ENCODE measurements at regions not wholly inside any gene's neighbourhood (a gene's known extent, or its start where the extent isn't known, plus 50 kb on each side); places are given as distances from the start of the nearest gene placed in this dataset.

GRCh38 chr5:152534641-152535040 is 129.6 kb upstream of the NMUR2 start:
- Mint-ChIP-seq H3K36me3 (ENCODE audit: low read depth) (no peaks in the 10 kb centered on the region), H3K4me1 (ENCODE audit: low read depth) (peaks cover under 1% of the 10 kb centered on the region), H3K27me3 (ENCODE audit: low read depth) (no peaks in the 10 kb centered on the region), H3K27ac (no peak overlapping the region), H3K9me3 (no peaks in the 10 kb centered on the region), H3K4me3 (no peak overlapping the region)
- intact Hi-C loops (cut with micrococcal nuclease): no loop called here
- no peak for DNase-seq
- CTCF ChIA-PET: no interaction called here

- no peak for DNase-seq
- Mint-ChIP-seq H3K4me1 (ENCODE audit: low read depth) (no peaks in the 10 kb centered on the region), H3K27ac (no peak overlapping the region), H3K4me3 (no peak overlapping the region), H3K36me3 (ENCODE audit: low read depth) (no peaks in the 10 kb centered on the region), H3K27me3 (ENCODE audit: low read depth) (peaks cover 18% of the 10 kb centered on the region), H3K9me3 (no peaks in the 10 kb centered on the region)
- CTCF ChIA-PET: no interaction called here
- intact Hi-C loops (cut with micrococcal nuclease): no loop called here
These were observed 137.7 kb upstream of the NMUR2 start for GRCh38 chr5:152542741-152543140.

- Mint-ChIP-seq H3K4me1 (ENCODE audit: low read depth) (no peaks in the 10 kb centered on the region), H3K9me3 (no peaks in the 10 kb centered on the region), H3K27ac (no peak overlapping the region), H3K27me3 (ENCODE audit: low read depth) (peaks cover 18% of the 10 kb centered on the region), H3K4me3 (no peak overlapping the region), H3K36me3 (ENCODE audit: low read depth) (no peaks in the 10 kb centered on the region)
- intact Hi-C loops (cut with micrococcal nuclease): no loop called here
- DNase-seq: no peak
- CTCF ChIA-PET: no interaction called here
These were observed 141.4 kb upstream of the NMUR2 start for GRCh38 chr5:152546493-152546892.

- H3K27ac Mint-ChIP-seq: no peak overlapping the region
- H3K9me3 Mint-ChIP-seq: no peaks in the 10 kb centered on the region
- no peaks in the 10 kb centered on the region for H3K36me3 Mint-ChIP-seq (ENCODE audit: low read depth)
- CTCF ChIA-PET: no interaction called here
- H3K4me3 Mint-ChIP-seq: no peak overlapping the region
- DNase-seq: no peak
- no peaks in the 10 kb centered on the region for H3K4me1 Mint-ChIP-seq (ENCODE audit: low read depth)
- intact Hi-C loops (cut with micrococcal nuclease): no loop called here
- peaks cover 15% of the 10 kb centered on the region for H3K27me3 Mint-ChIP-seq (ENCODE audit: low read depth)
These were observed 142.1 kb upstream of the NMUR2 start for GRCh38 chr5:152547202-152547601.

GRCh38 chr5:152549709-152550108 is 144.6 kb upstream of the NMUR2 start:
- CTCF ChIA-PET: interaction anchor here (0.6 kb wide), 1 partner anchor 11 kb away, joined by 3 read pairs; no protein-coding TSS in a partner anchor
- intact Hi-C loops (cut with micrococcal nuclease): no loop called here
- no peaks in the 10 kb centered on the region for H3K36me3 Mint-ChIP-seq (ENCODE audit: low read depth)
- no peak overlapping the region for H3K27ac Mint-ChIP-seq
- no peak for DNase-seq
- no peak overlapping the region for H3K4me3 Mint-ChIP-seq
- H3K4me1 Mint-ChIP-seq (ENCODE audit: low read depth): no peaks in the 10 kb centered on the region
- no peaks in the 10 kb centered on the region for H3K9me3 Mint-ChIP-seq
- H3K27me3 Mint-ChIP-seq (ENCODE audit: low read depth): peaks cover 10% of the 10 kb centered on the region

GRCh38 chr5:152551061-152551460 is 146.0 kb upstream of the NMUR2 start:
- intact Hi-C loops (cut with micrococcal nuclease): no loop called here
- CTCF ChIA-PET: no interaction called here
- Mint-ChIP-seq H3K27me3 (ENCODE audit: low read depth) (peaks cover 9% of the 10 kb centered on the region), H3K9me3 (no peaks in the 10 kb centered on the region), H3K4me1 (ENCODE audit: low read depth) (no peaks in the 10 kb centered on the region), H3K27ac (no peak overlapping the region), H3K4me3 (no peak overlapping the region), H3K36me3 (ENCODE audit: low read depth) (no peaks in the 10 kb centered on the region)
- no peak for DNase-seq

- intact Hi-C loops (cut with micrococcal nuclease): no loop called here
- no peak for DNase-seq
- H3K4me1 Mint-ChIP-seq (ENCODE audit: low read depth): no peaks in the 10 kb centered on the region
- CTCF ChIA-PET: no interaction called here
- no peaks in the 10 kb centered on the region for H3K36me3 Mint-ChIP-seq (ENCODE audit: low read depth)
- no peaks in the 10 kb centered on the region for H3K9me3 Mint-ChIP-seq
- no peak overlapping the region for H3K4me3 Mint-ChIP-seq
- no peak overlapping the region for H3K27ac Mint-ChIP-seq
- no peaks in the 10 kb centered on the region for H3K27me3 Mint-ChIP-seq (ENCODE audit: low read depth)
These were observed 151.7 kb upstream of the NMUR2 start for GRCh38 chr5:152556784-152557183.

- H3K27ac Mint-ChIP-seq: no peak overlapping the region
- no peaks in the 10 kb centered on the region for H3K36me3 Mint-ChIP-seq (ENCODE audit: low read depth)
- no peaks in the 10 kb centered on the region for H3K4me1 Mint-ChIP-seq (ENCODE audit: low read depth)
- no peaks in the 10 kb centered on the region for H3K9me3 Mint-ChIP-seq
- H3K4me3 Mint-ChIP-seq: no peak overlapping the region
- CTCF ChIA-PET: interaction anchor here (0.6 to 1.4 kb wide), 7 partner anchors 11 to 1415 kb away, joined by 3 to 5 read pairs (median 3); no protein-coding TSS in a partner anchor
- H3K27me3 Mint-ChIP-seq (ENCODE audit: low read depth): no peaks in the 10 kb centered on the region
- intact Hi-C loops (cut with micrococcal nuclease): loop anchor here (1.0 to 2.0 kb wide), 2 partner anchors 588 to 1405 kb away; no protein-coding TSS in a partner anchor
- DNase-seq: peak; percentile 65
These were observed 155.5 kb upstream of the NMUR2 start for GRCh38 chr5:152560512-152561137.

GRCh38 chr5:152568016-152568415 is 162.9 kb upstream of the NMUR2 start:
- CTCF ChIA-PET: interaction anchor here (0.6 kb wide), 1 partner anchor 8 kb away, joined by 3 read pairs; no protein-coding TSS in a partner anchor
- intact Hi-C loops (cut with micrococcal nuclease): no loop called here
- no peak for DNase-seq
- Mint-ChIP-seq H3K9me3 (no peaks in the 10 kb centered on the region), H3K36me3 (ENCODE audit: low read depth) (no peaks in the 10 kb centered on the region), H3K4me1 (ENCODE audit: low read depth) (no peaks in the 10 kb centered on the region), H3K27me3 (ENCODE audit: low read depth) (no peaks in the 10 kb centered on the region), H3K4me3 (no peak overlapping the region), H3K27ac (no peak overlapping the region)

- Mint-ChIP-seq H3K36me3 (ENCODE audit: low read depth) (no peaks in the 10 kb centered on the region), H3K27ac (no peak overlapping the region), H3K4me1 (ENCODE audit: low read depth) (no peaks in the 10 kb centered on the region), H3K4me3 (no peak overlapping the region), H3K9me3 (peaks cover 3% of the 10 kb centered on the region), H3K27me3 (ENCODE audit: low read depth) (no peaks in the 10 kb centered on the region)
- intact Hi-C loops (cut with micrococcal nuclease): no loop called here
- DNase-seq: no peak
- CTCF ChIA-PET: no interaction called here
These were observed 167.7 kb upstream of the NMUR2 start for GRCh38 chr5:152572812-152573211.

GRCh38 chr5:152584103-152584502 is 179.0 kb upstream of the NMUR2 start:
- no peak for DNase-seq
- Mint-ChIP-seq H3K27ac (no peak overlapping the region), H3K9me3 (peaks cover 6% of the 10 kb centered on the region), H3K4me1 (ENCODE audit: low read depth) (no peaks in the 10 kb centered on the region), H3K27me3 (ENCODE audit: low read depth) (peaks cover 12% of the 10 kb centered on the region), H3K36me3 (ENCODE audit: low read depth) (no peaks in the 10 kb centered on the region), H3K4me3 (no peak overlapping the region)
- intact Hi-C loops (cut with micrococcal nuclease): no loop called here
- CTCF ChIA-PET: no interaction called here

GRCh38 chr5:152592416-152592815 is 187.3 kb upstream of the NMUR2 start:
- H3K4me1 Mint-ChIP-seq (ENCODE audit: low read depth): no peaks in the 10 kb centered on the region
- peaks cover 7% of the 10 kb centered on the region for H3K9me3 Mint-ChIP-seq

GRCh38 chr5:152593388-152593787 is 188.3 kb upstream of the NMUR2 start:
- CTCF ChIA-PET: interaction anchor here (0.6 kb wide), 1 partner anchor 460 kb away, joined by 4 read pairs; no protein-coding TSS in a partner anchor
- H3K27me3 Mint-ChIP-seq (ENCODE audit: low read depth): no peaks in the 10 kb centered on the region
- no peaks in the 10 kb centered on the region for H3K4me1 Mint-ChIP-seq (ENCODE audit: low read depth)
- no peaks in the 10 kb centered on the region for H3K36me3 Mint-ChIP-seq (ENCODE audit: low read depth)
- intact Hi-C loops (cut with micrococcal nuclease): no loop called here
- H3K27ac Mint-ChIP-seq: no peak overlapping the region
- H3K4me3 Mint-ChIP-seq: no peak overlapping the region
- peaks cover 3% of the 10 kb centered on the region for H3K9me3 Mint-ChIP-seq
- DNase-seq: no peak

More at GRCh38 chr5:152592416-152592815, 187.3 kb upstream of the NMUR2 start:
- CTCF ChIA-PET: no interaction called here
- Mint-ChIP-seq H3K27me3 (ENCODE audit: low read depth) (no peaks in the 10 kb centered on the region), H3K4me3 (no peak overlapping the region), H3K27ac (no peak overlapping the region), H3K36me3 (ENCODE audit: low read depth) (no peaks in the 10 kb centered on the region)
- DNase-seq: no peak
- intact Hi-C loops (cut with micrococcal nuclease): no loop called here

All from activated naive CD4-positive, alpha-beta T cell treated with anti-CD3 and anti-CD28 coated beads for 36 hours (primary cell).